Spleen (tissue), 11 donors: ENCODE measurements at regions not wholly inside any gene's neighbourhood (a gene's known extent, or its start where the extent isn't known, plus 50 kb on each side); places are given as distances from the start of the nearest gene placed in this dataset.
A peak's percentile ranks its signal among the peaks of the same experiment; 100 is the strongest.
"Not testable (repeated sequence)": the region's sequence is repeated elsewhere in the genome, so short reads cannot be mapped to it uniquely, and the experiment has no call there.

ENCODE experiments used
- DNase-seq: peaks from one replicate; pipeline ENCODE4 v3.0.0-alpha.2; 2020
- H3K27ac ChIP-seq, 8 donors: fragments of 200-600 bp; sonication (generic) in 7 of 8; 1 replicate in 4 of 8; 2 replicates in 4 of 8; pipeline versions ENCODE4 v1.5.0 to v1.8.0; 2016 to 2021; ENCODE audit warnings: inconsistent platforms in 4 of 8, mild to moderate bottlenecking in 4 of 8, moderate library complexity in 1 of 8
- H3K27me3 ChIP-seq, 7 donors: fragments of 200-600 bp; sonication (generic) in 6 of 7; replicated peaks in 1 of 7; 1 replicate in 4 of 7; 2 replicates in 3 of 7; pipeline versions ENCODE4 v1.5.0 to v1.8.0; 2016 to 2021; ENCODE audit warnings: inconsistent platforms in 3 of 7, mild to moderate bottlenecking in 1 of 7
- H3K36me3 ChIP-seq, 6 donors: fragments of 200-600 bp; sonication (generic) in 5 of 6; 1 replicate in 4 of 6; 2 replicates in 2 of 6; pipeline versions ENCODE4 v1.5.0 to v1.8.0; 2016 to 2021; ENCODE audit warnings: inconsistent platforms in 2 of 6
- H3K4me1 ChIP-seq, 6 donors: fragments of 200-600 bp; sonication (generic) in 5 of 6; 1 replicate in 3 of 6; 2 replicates in 3 of 6; pipeline versions ENCODE4 v1.5.0 to v1.8.0; 2016 to 2021; ENCODE audit warnings: inconsistent platforms in 3 of 6
- H3K4me3 ChIP-seq, 8 donors: fragments of 200-600 bp; sonication (generic) in 7 of 8; 1 replicate in 4 of 8; 2 replicates in 4 of 8; pipeline versions ENCODE4 v1.5.0 to v1.8.0; 2016 to 2021; ENCODE audit warnings: inconsistent platforms in 4 of 8, mild to moderate bottlenecking in 4 of 8, moderate library complexity in 2 of 8
- H3K9me3 ChIP-seq, 8 donors: fragments of 200-600 bp; sonication (generic) in 7 of 8; 1 replicate in 4 of 8; 2 replicates in 4 of 8; pipeline versions ENCODE4 v1.5.0 to v1.8.0; 2016 to 2021; ENCODE audit warnings: inconsistent platforms in 4 of 8
- CTCF ChIP-seq, 11 experiments: fragments of 200-600 bp in 7 of 11; fragments of 450-650 bp in 4 of 11; sonication (generic) in 4 of 11; IDR thresholded peaks in 8 of 11; conservative IDR thresholded peaks in 3 of 11; 1 replicate in 7 of 11; 2 replicates in 4 of 11; pipeline versions ENCODE4 v1.4.0 to v1.8.0; 2016 to 2021; ENCODE audit warnings: antibody characterized with exemption in 11 of 11, inconsistent platforms in 4 of 11, mild to moderate bottlenecking in 1 of 11
- POLR2A ChIP-seq, 3 donors: fragments of 450-650 bp; IDR thresholded peaks; one replicate each; pipeline ENCODE4 v1.5.1; 2017; ENCODE audit warnings: antibody characterized with exemption in 3 of 3, mild to moderate bottlenecking in 1 of 3
- POLR2AphosphoS5 ChIP-seq, 3 donors: sonication (generic); formaldehyde crosslinking; IDR thresholded peaks; one replicate each; pipeline ENCODE4 v1.5.1; 2017; ENCODE audit warnings: antibody characterized with exemption in 3 of 3
- WGBS, 5 donors: extraction: QIAGEN DNeasy Blood & Tissue Kit in 3 of 5; methylation state at CpG; one replicate each; pipeline versions ENCODE4 v1.1.5 to v1.1.7; 2013 to 2018; 5-methylcytosine and 5-hydroxymethylcytosine counted together
- intact Hi-C: fragments of 100-400 bp; cut with DNase I; formaldehyde crosslinking; loops from one replicate; pipeline ENCODE4 v1.15.0; 2023; ENCODE audit warnings: low total_unique reads
- donor health status: healthy with polysubstance abuse.
- donor health status: DM: no; HTN: no; CAD: no; lungs with moderate emphysema.
- donor health status: DM: no; HTN: no; CAD: no.
- donor health status: Bipolar disorder and iron deficiency.
- donor health status: healthy.
- donor health status: DM: no; HTN: no; CAD: no.
- donor health status: DM: yes; HTN: yes; CAD: no.

GRCh38 chr17:77628035-77628434 lies 330.5 kb upstream of the TNRC6C start:
- Histone ChIP-seq H3K27ac (no peak overlapping the region), H3K9me3 (peaks cover 0 to 17% (median 11%) of the 10 kb centered on the region in 8 donors), H3K4me3 (no peak overlapping the region), H3K4me1 (no peaks in the 10 kb centered on the region), H3K36me3 (no peaks in the 10 kb centered on the region), H3K27me3 (peaks cover 0 to 6% (median 0%) of the 10 kb centered on the region in 7 donors)
- no peak for DNase-seq
- TF ChIP-seq CTCF (IDR thresholded peaks at IDR 0.05 in 8 of 11, conservative IDR thresholded peaks at IDR 0.05 in 3 of 11) (no peak), POLR2AphosphoS5 (IDR thresholded peaks at IDR 0.05) (no peak), POLR2A (IDR thresholded peaks at IDR 0.05) (no peak)
- WGBS, 5 donors = 53 to 71% (median 63%) methylated on average over 2 of the region's 2 CpGs
- intact Hi-C loops = no loop called here

GRCh38 chr17:77629284-77629683 lies 329.2 kb upstream of the TNRC6C start:
- H3K27me3 ChIP-seq, intact Hi-C loops, H3K4me3 ChIP-seq, H3K4me1 ChIP-seq, DNase-seq, H3K36me3 ChIP-seq, H3K27ac ChIP-seq: not testable (repeated sequence)
- WGBS, 5 donors = 83 to 91% (median 86%) methylated on average over 2 of the region's 2 CpGs
- peaks cover 0 to 17% (median 11%) of the 10 kb centered on the region in 8 donors for H3K9me3 ChIP-seq

- intact Hi-C loops = no loop called here
- peaks cover 0 to 17% (median 11%) of the 10 kb centered on the region in 8 donors for H3K9me3 ChIP-seq
- TF ChIP-seq POLR2AphosphoS5 (IDR thresholded peaks at IDR 0.05) (no peak), POLR2A (IDR thresholded peaks at IDR 0.05) (no peak), CTCF (IDR thresholded peaks at IDR 0.05 in 8 of 11, conservative IDR thresholded peaks at IDR 0.05 in 3 of 11) (no peak)
- no peaks in the 10 kb centered on the region for H3K36me3 ChIP-seq
- H3K27ac ChIP-seq = no peak overlapping the region
- 91 to 96% (median 94%) methylated on average over 9 of the region's 9 CpGs for WGBS, 5 donors
- peak; percentile 42 for DNase-seq
- H3K4me3 ChIP-seq = no peak overlapping the region
- H3K4me1 ChIP-seq = no peaks in the 10 kb centered on the region
- H3K27me3 ChIP-seq = peaks cover 0 to 6% (median 0%) of the 10 kb centered on the region in 7 donors
These were observed 327.2 kb upstream of the TNRC6C start for GRCh38 chr17:77631307-77631706.

GRCh38 chr17:77632619-77633018 lies 325.9 kb upstream of the TNRC6C start:
- intact Hi-C loops = no loop called here
- no peak for TF ChIP-seq POLR2AphosphoS5 (IDR thresholded peaks at IDR 0.05)
- no peak for TF ChIP-seq CTCF (IDR thresholded peaks at IDR 0.05 in 8 of 11, conservative IDR thresholded peaks at IDR 0.05 in 3 of 11)
- no peak for TF ChIP-seq POLR2A (IDR thresholded peaks at IDR 0.05)
- 69 to 90% (median 81%) methylated on average over 5 to 6 of the region's 6 CpGs for WGBS, 5 donors
- H3K4me3 ChIP-seq = no peak overlapping the region
- no peaks in the 10 kb centered on the region for H3K36me3 ChIP-seq
- H3K9me3 ChIP-seq = peaks cover 0 to 5% (median under 1%) of the 10 kb centered on the region in 8 donors
- DNase-seq = peak; percentile 27
- no peak overlapping the region for H3K27ac ChIP-seq
- H3K4me1 ChIP-seq = no peaks in the 10 kb centered on the region
- H3K27me3 ChIP-seq = peaks cover 0 to 19% (median 0%) of the 10 kb centered on the region in 7 donors

- H3K36me3 ChIP-seq = no peaks in the 10 kb centered on the region
- no peaks in the 10 kb centered on the region for H3K9me3 ChIP-seq
- peaks cover 0 to 39% (median 0%) of the 10 kb centered on the region in 7 donors for H3K27me3 ChIP-seq
- WGBS, 5 donors = 37 to 57% (median 47%) methylated on average over 4 of the region's 4 CpGs
- H3K4me1 ChIP-seq = no peaks in the 10 kb centered on the region
- no peak overlapping the region for H3K4me3 ChIP-seq
- peak; percentile 37 for DNase-seq
- TF ChIP-seq POLR2AphosphoS5 (IDR thresholded peaks at IDR 0.05) = no peak
- TF ChIP-seq CTCF (IDR thresholded peaks at IDR 0.05 in 8 of 11, conservative IDR thresholded peaks at IDR 0.05 in 3 of 11) = no peak
- TF ChIP-seq POLR2A (IDR thresholded peaks at IDR 0.05) = no peak
- H3K27ac ChIP-seq = no peak overlapping the region
- intact Hi-C loops = no loop called here
These were observed 323.8 kb upstream of the TNRC6C start for GRCh38 chr17:77634710-77635109.
